ENCODE measurements at regions not wholly inside any gene's neighbourhood (a gene's known extent, or its start where the extent isn't known, plus 50 kb on each side); places are given as distances from the start of the nearest gene placed in this dataset.

- TF ChIP-seq CTCF (IDR thresholded peaks at IDR 0.05; ENCODE audit: poor library complexity) (no peak), EZH2 (IDR thresholded peaks at IDR 0.05; ENCODE audit: borderline replicate concordance) (no peak)
These were observed 404.5 kb downstream of the EPHA4 start for GRCh38 chr2:221167561-221167960.

Data from hepatocyte (in vitro differentiated cells).